Tibial nerve (tissue), 4 donors: ENCODE measurements at regions not wholly inside any gene's neighbourhood (a gene's known extent, or its start where the extent isn't known, plus 50 kb on each side); places are given as distances from the start of the nearest gene placed in this dataset.

Experiments used
- DNase-seq, 2 donors: peaks; one replicate each; pipeline ENCODE4 v3.0.0-alpha.2; 2019; ENCODE audit warnings: low spot score in 2 of 2
- H3K27ac ChIP-seq, 4 donors: fragments of 200-600 bp; sonication (generic) in 3 of 4; one replicate each; pipeline ENCODE4 v1.5.1; 2017 to 2019; ENCODE audit warnings: mild to moderate bottlenecking in 1 of 4
- H3K27me3 ChIP-seq, 2 donors: fragments of 200-600 bp; sonication (generic) in 1 of 2; one replicate each; pipeline versions ENCODE4 v1.5.1 to v1.6.0; 2017 to 2019
- H3K36me3 ChIP-seq, 3 donors: fragments of 200-600 bp; sonication (generic); one replicate each; pipeline ENCODE4 v1.5.1; 2018 to 2019
- H3K4me1 ChIP-seq, 4 donors: fragments of 200-600 bp; sonication (generic) in 3 of 4; one replicate each; pipeline ENCODE4 v1.5.1; 2017 to 2019
- H3K4me3 ChIP-seq, 4 donors: fragments of 200-600 bp; sonication (generic) in 3 of 4; one replicate each; pipeline ENCODE4 v1.5.1; 2017 to 2019; ENCODE audit warnings: mild to moderate bottlenecking in 1 of 4, moderate library complexity in 1 of 4
- H3K9me3 ChIP-seq, 4 donors: fragments of 200-600 bp; sonication (generic) in 3 of 4; one replicate each; pipeline ENCODE4 v1.5.1; 2017 to 2019
- EP300 ChIP-seq, 2 donors: sonication (generic); formaldehyde crosslinking; IDR thresholded peaks; one replicate each; pipeline ENCODE4 v1.6.1; 2017; ENCODE audit warnings: antibody characterized with exemption in 2 of 2, mild to moderate bottlenecking in 1 of 2
- POLR2A ChIP-seq, 2 donors: fragments of 450-650 bp; IDR thresholded peaks; one replicate each; pipeline ENCODE4 v1.6.1; 2017; ENCODE audit warnings: antibody characterized with exemption in 2 of 2, mild to moderate bottlenecking in 2 of 2, moderate library complexity in 2 of 2
- WGBS, 2 donors: methylation state at CpG; one replicate each; pipeline ENCODE4 v1.1.5; 2018; 5-methylcytosine and 5-hydroxymethylcytosine counted together
- TF ChIP-seq, protein P1 (sequence below), 5 experiments: fragments of 200-600 bp in 3 of 5; fragments of 450-650 bp in 2 of 5; sonication (generic) in 3 of 5; IDR thresholded peaks; one replicate each; pipeline ENCODE4 v1.5.1; 2016 to 2019; ENCODE audit warnings: antibody characterized with exemption in 5 of 5, mild to moderate bottlenecking in 3 of 5, moderate library complexity in 2 of 5

DNA sequence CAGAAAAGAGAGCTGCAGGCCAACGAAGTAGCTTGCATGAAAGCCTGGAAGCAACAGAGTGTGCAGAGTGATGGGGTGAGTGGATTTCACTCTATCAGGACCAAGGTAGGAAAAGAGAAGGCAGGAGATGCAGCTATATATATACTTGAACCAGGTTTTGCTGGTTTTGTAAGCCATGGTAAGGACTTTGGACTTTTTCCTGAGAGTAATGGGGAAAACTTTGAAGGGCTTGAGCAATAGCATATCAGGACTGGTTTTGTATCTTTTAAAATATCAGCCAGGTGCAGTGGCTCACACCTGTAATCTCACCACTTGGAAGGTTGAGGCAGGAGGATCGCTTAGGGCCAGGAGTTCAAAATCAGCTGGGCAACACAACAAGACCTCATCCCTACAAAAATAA lies 120.6 kb upstream of the NRP1 start:
- no peak for DNase-seq
- Histone ChIP-seq H3K27ac (no peak overlapping the region), H3K27me3 (no peaks in the 10 kb centered on the region), H3K9me3 (peaks cover 0 to 10% (median 0%) of the 10 kb centered on the region in 4 donors), H3K4me1 (no peaks in the 10 kb centered on the region), H3K36me3 (no peaks in the 10 kb centered on the region), H3K4me3 (no peak overlapping the region)
- 77 to 80% methylated on average over 2 of the region's 2 CpGs for WGBS, 2 donors
- no peak for TF ChIP-seq POLR2A (IDR thresholded peaks at IDR 0.05)
- no peak for TF ChIP-seq EP300 (IDR thresholded peaks at IDR 0.05)
- TF ChIP-seq, protein P1, sequence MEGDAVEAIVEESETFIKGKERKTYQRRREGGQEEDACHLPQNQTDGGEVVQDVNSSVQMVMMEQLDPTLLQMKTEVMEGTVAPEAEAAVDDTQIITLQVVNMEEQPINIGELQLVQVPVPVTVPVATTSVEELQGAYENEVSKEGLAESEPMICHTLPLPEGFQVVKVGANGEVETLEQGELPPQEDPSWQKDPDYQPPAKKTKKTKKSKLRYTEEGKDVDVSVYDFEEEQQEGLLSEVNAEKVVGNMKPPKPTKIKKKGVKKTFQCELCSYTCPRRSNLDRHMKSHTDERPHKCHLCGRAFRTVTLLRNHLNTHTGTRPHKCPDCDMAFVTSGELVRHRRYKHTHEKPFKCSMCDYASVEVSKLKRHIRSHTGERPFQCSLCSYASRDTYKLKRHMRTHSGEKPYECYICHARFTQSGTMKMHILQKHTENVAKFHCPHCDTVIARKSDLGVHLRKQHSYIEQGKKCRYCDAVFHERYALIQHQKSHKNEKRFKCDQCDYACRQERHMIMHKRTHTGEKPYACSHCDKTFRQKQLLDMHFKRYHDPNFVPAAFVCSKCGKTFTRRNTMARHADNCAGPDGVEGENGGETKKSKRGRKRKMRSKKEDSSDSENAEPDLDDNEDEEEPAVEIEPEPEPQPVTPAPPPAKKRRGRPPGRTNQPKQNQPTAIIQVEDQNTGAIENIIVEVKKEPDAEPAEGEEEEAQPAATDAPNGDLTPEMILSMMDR (IDR thresholded peaks at IDR 0.05) = no peak

DNA sequence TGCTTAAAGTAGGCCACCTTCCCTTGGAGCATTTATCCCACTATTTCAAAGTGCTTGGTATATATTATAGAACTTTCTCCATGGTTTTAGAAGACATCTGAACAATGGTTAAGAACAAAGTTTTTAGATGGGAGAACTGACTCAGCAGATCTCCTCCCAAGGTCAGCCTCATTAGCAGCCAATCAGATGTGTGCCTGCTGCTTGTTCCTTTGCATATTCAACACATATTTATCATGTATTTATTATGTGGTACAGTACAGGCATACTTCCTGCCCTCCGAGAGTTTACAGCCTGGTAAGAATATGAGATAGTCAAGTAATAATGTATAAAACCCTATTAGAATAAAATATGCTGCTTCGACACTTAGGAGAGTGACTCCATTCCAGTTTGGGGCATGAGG lies 120.1 kb upstream of the NRP1 start:
- no peaks in the 10 kb centered on the region for H3K27me3 ChIP-seq
- 87 to 95% methylated on average over 2 of the region's 2 CpGs for WGBS, 2 donors
- H3K27ac ChIP-seq = no peak overlapping the region
- no peak overlapping the region for H3K4me3 ChIP-seq
- no peaks in the 10 kb centered on the region for H3K4me1 ChIP-seq
- H3K9me3 ChIP-seq = peaks cover 0 to 10% (median 0%) of the 10 kb centered on the region in 4 donors
- no peak for DNase-seq
- no peaks in the 10 kb centered on the region for H3K36me3 ChIP-seq
- no peak for TF ChIP-seq EP300 (IDR thresholded peaks at IDR 0.05)

DNA sequence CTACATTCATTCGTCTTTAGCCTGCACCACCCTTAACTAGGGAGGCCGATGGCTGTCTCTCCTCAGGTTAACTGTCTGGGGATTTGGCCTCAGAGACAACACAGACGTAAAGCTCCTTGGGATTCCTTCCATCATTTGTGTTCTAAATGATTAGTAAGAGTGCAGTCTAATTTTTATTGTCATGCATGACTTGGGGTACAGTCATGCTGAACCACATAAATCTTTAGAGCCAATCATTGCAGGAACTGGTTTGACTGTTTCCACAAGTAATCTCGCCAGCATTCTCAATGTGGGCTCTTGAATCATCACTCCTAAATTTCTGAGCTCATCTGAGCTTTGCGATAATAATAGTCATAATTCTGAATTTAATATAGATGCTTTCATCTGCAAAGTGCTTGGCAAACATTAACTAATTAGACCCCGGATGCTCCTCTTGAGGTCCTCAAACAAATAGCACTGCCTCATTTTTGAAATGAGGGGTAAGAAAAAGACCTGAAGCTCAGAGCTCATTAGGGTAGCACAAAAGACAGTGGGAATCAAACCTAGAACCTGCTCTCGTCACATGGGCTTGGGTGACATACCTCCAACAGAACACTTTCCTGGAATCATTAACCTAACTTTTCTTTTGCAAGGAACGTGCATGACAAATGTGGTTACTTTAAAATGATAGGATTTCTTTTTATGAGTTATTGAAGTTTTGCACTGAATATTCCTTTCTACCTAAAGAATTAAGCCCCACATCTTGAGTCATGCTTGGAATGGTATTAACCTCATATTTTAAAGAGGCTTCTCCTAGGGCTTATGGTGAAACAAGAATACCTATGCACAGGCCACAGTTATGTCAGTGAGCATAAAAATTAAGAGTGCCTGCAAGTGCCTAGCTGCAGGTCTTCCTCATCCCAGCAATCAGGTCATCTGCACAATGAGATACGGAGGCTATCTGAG lies 118.9 kb upstream of the NRP1 start:
- Histone ChIP-seq H3K27ac (no peak overlapping the region), H3K9me3 (peaks cover 0 to 10% (median 0%) of the 10 kb centered on the region in 4 donors), H3K4me3 (no peak overlapping the region), H3K4me1 (no peaks in the 10 kb centered on the region), H3K27me3 (no peaks in the 10 kb centered on the region), H3K36me3 (no peaks in the 10 kb centered on the region)
- WGBS, 2 donors = 87 to 90% methylated on average over 9 of the region's 9 CpGs
- TF ChIP-seq, protein P1 (IDR thresholded peaks at IDR 0.05) = no peak
- TF ChIP-seq POLR2A (IDR thresholded peaks at IDR 0.05) (no peak), EP300 (IDR thresholded peaks at IDR 0.05) (no peak)
- DNase-seq = no peak

DNA sequence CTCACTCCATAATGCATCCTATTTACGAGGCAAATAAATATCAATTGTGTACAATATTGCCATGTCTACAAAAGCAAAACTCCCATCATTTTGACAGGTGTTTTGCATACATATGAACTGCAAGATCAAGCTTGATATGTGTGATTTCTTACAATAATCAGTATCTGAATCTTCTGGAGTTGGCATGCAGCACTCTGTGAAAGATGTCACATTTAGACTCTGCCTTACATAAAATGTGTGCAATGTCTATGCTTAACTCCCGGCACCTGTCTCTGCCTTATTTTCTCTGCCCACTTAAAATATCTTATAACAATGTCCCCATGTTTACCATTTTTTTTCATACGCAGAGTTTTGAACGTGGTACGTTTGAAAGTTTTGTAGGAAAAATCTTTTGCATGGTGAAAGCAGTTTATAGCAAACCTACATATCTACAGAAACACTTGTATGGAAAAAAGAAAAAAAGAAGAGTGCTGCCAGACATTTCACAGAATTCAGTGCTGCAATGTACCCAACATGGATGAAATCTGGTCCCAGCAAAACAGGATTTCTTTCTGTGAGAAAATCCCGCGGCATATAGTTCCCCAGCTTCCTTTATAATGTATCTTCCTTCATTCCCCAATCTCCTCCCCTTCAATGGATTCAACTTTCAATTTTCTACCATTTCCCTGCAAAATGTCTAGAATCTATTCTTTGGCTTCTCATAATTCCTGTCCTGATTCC lies 114.1 kb upstream of the NRP1 start:
- Histone ChIP-seq H3K27ac (no peak overlapping the region), H3K27me3 (no peaks in the 10 kb centered on the region), H3K4me1 (no peaks in the 10 kb centered on the region), H3K9me3 (peaks cover 0 to 10% (median 0%) of the 10 kb centered on the region in 4 donors), H3K36me3 (no peaks in the 10 kb centered on the region), H3K4me3 (no peak overlapping the region)
- TF ChIP-seq POLR2A (IDR thresholded peaks at IDR 0.05) (no peak), EP300 (IDR thresholded peaks at IDR 0.05) (no peak)
- TF ChIP-seq, protein P1 (IDR thresholded peaks at IDR 0.05) = no peak
- DNase-seq = no peak
- WGBS, 2 donors = 90 to 91% methylated on average over 7 of the region's 7 CpGs

DNA sequence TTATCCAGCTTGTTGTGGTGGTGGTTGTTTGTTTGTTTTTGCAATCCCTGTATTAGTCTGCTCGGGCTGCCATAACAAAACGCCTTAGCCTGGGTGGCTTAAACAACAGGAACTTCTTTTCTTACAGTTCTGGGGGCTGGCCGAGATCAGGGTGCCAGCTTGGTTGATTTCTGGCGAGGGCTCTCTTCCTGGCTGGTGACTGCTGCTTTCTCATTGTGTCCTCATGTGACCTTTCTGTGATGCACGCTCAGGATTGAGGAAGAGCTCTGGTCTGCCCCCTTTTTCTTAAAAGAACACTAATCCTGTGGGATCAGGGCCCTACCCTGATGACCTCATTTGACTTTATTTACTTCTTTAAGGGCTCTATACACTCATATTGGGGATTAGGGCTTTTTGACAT lies 107.1 kb upstream of the NRP1 start:
- no peak for DNase-seq
- Histone ChIP-seq H3K4me1 (no peaks in the 10 kb centered on the region), H3K9me3 (no peaks in the 10 kb centered on the region), H3K36me3 (no peaks in the 10 kb centered on the region), H3K27me3 (no peaks in the 10 kb centered on the region), H3K27ac (no peak overlapping the region), H3K4me3 (no peak overlapping the region)
- 66 to 70% methylated on average over 5 of the region's 5 CpGs for WGBS, 2 donors
- TF ChIP-seq, protein P1 (IDR thresholded peaks at IDR 0.05) = no peak
- TF ChIP-seq EP300 (IDR thresholded peaks at IDR 0.05) = no peak
- no peak for TF ChIP-seq POLR2A (IDR thresholded peaks at IDR 0.05)
